AG09309 (cell line): ENCODE measurements at regions not wholly inside any gene's neighbourhood (a gene's known extent, or its start where the extent isn't known, plus 50 kb on each side); places are given as distances from the start of the nearest gene placed in this dataset.

Source experiments
- DNase-seq: peaks from one replicate; pipeline ENCODE4 v3.0.0-alpha.2; 2010; ENCODE audit warnings: low read depth
- H3K4me3 ChIP-seq: 2 replicates; pipeline ENCODE4 v1.5.1; 2011; ENCODE audit warnings: mild to moderate bottlenecking, low read depth, low read length, moderate library complexity; ENCODE audit not compliant: control insufficient read depth
- CTCF ChIP-seq: IDR thresholded peaks from 2 replicates; pipeline ENCODE4 v1.5.1; 2011; ENCODE audit warnings: mild to moderate bottlenecking, low read depth, low read length, inconsistent platforms; ENCODE audit not compliant: insufficient read depth, control insufficient read depth; ENCODE audit errors: missing control alignments

- TF ChIP-seq CTCF: no peak
- no peak for DNase-seq
Measured at GRCh38 chr2:220496513-220496912, 869.1 kb downstream of the SLC4A3 start.

GRCh38 chr2:220499225-220499624 is 871.8 kb downstream of the SLC4A3 start:
- no peak overlapping the region for H3K4me3 ChIP-seq
- DNase-seq: no peak
- TF ChIP-seq CTCF: no peak

More at GRCh38 chr2:220496513-220496912, 869.1 kb downstream of the SLC4A3 start:
- H3K4me3 ChIP-seq: no peak overlapping the region

GRCh38 chr2:220502539-220502938 is 875.1 kb downstream of the SLC4A3 start:
- no peak overlapping the region for H3K4me3 ChIP-seq
- DNase-seq: no peak
- TF ChIP-seq CTCF: no peak

GRCh38 chr2:220503431-220503830 is 876.0 kb downstream of the SLC4A3 start:
- no peak for TF ChIP-seq CTCF
- H3K4me3 ChIP-seq: no peak overlapping the region
- DNase-seq: no peak

- DNase-seq: no peak
- no peak overlapping the region for H3K4me3 ChIP-seq
- no peak for TF ChIP-seq CTCF
Measured at GRCh38 chr2:220504938-220505503, 877.6 kb downstream of the SLC4A3 start.

GRCh38 chr2:220506466-220506865 is 879.0 kb downstream of the SLC4A3 start:
- TF ChIP-seq CTCF: no peak
- no peak for DNase-seq
- no peak overlapping the region for H3K4me3 ChIP-seq

- no peak for TF ChIP-seq CTCF
- H3K4me3 ChIP-seq: no peak overlapping the region
- no peak for DNase-seq
Measured at GRCh38 chr2:220509096-220509757, 881.8 kb downstream of the SLC4A3 start.
